ENCODE measurements at regions not wholly inside any gene's neighbourhood (a gene's known extent, or its start where the extent isn't known, plus 50 kb on each side); places are given as distances from the start of the nearest gene placed in this dataset.

DNA sequence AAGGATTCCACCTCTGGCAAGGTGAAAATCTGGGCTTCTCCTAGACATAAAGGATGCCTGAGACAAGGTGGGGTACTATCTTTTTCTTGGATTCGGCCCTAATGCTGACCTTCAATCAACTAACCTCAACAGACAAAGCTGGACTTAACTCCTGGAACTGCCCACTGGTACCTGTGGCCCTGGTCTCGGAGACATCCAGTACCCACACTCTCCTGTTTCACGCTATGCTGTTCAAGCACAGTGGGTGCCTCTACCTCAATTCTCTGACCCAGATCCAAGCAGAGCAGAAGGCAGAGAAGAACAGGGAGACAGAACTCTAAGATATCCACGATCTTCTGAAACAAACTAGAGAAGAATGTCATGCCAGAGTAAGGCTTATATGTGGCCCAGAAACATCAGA, 189.8 kb upstream of the FOXQ1 start:
- no peak for DNase-seq (ENCODE audit: low read depth)
- TF ChIP-seq, protein P1, sequence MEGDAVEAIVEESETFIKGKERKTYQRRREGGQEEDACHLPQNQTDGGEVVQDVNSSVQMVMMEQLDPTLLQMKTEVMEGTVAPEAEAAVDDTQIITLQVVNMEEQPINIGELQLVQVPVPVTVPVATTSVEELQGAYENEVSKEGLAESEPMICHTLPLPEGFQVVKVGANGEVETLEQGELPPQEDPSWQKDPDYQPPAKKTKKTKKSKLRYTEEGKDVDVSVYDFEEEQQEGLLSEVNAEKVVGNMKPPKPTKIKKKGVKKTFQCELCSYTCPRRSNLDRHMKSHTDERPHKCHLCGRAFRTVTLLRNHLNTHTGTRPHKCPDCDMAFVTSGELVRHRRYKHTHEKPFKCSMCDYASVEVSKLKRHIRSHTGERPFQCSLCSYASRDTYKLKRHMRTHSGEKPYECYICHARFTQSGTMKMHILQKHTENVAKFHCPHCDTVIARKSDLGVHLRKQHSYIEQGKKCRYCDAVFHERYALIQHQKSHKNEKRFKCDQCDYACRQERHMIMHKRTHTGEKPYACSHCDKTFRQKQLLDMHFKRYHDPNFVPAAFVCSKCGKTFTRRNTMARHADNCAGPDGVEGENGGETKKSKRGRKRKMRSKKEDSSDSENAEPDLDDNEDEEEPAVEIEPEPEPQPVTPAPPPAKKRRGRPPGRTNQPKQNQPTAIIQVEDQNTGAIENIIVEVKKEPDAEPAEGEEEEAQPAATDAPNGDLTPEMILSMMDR (conservative IDR thresholded peaks at IDR 0.05; ENCODE audit: low read length), result no peak
- H3K4me3 ChIP-seq (ENCODE audit: low read length), result no peak overlapping the region

DNA sequence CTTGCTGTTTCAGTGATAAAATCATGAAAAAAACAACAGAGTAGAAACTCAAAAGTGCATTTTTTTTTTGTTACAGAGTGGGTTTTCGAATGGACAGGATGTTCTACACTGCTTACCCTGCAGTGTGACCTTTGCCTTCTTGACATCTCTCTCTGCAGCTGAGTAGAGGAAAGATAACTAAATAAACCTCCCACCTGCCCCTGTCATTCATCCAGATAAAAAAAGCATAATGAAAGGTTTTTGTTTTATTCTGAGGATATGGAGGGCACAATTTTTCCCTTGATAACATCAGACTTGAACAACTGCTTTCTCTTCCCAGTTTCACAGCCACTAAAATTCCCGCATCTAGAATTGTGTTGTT, 193.6 kb upstream of the FOXQ1 start:
- TF ChIP-seq, protein P1 (conservative IDR thresholded peaks at IDR 0.05; ENCODE audit: low read length), result no peak
- DNase-seq (ENCODE audit: low read depth), result no peak
- no peak overlapping the region for H3K4me3 ChIP-seq (ENCODE audit: low read length)

- no peak overlapping the region for H3K4me3 ChIP-seq (ENCODE audit: low read length)
- TF ChIP-seq, protein P1 (conservative IDR thresholded peaks at IDR 0.05; ENCODE audit: low read length), result no peak
Observed at GRCh38 chr6:1117530-1118286, 194.2 kb upstream of the FOXQ1 start.

DNA sequence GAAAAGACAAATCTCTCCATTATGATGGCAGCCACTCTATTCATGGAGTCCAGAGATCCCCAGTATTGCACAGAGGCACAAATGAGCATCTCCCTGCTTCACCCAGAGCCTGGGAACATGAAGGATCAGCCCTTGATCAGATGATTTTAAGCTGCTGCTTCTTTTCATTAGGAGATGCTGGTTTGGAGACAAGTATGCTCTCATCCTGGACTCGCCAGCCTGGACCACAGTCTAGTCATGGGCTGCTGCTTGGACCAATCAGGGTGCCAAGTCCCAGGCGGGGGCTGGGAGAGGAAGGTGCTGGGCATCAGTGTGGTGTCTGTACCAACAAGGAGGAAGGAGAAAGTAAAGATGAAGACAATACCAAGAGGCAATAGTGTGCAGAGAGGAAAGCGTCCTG, 195.7 kb upstream of the FOXQ1 start:
- DNase-seq (ENCODE audit: low read depth), result no peak
- TF ChIP-seq, protein P1 (conservative IDR thresholded peaks at IDR 0.05; ENCODE audit: low read length), result no peak
- H3K4me3 ChIP-seq (ENCODE audit: low read length), result no peak overlapping the region

More at GRCh38 chr6:1117530-1118286, 194.2 kb upstream of the FOXQ1 start:
- DNase-seq (ENCODE audit: low read depth), result no peak

DNA sequence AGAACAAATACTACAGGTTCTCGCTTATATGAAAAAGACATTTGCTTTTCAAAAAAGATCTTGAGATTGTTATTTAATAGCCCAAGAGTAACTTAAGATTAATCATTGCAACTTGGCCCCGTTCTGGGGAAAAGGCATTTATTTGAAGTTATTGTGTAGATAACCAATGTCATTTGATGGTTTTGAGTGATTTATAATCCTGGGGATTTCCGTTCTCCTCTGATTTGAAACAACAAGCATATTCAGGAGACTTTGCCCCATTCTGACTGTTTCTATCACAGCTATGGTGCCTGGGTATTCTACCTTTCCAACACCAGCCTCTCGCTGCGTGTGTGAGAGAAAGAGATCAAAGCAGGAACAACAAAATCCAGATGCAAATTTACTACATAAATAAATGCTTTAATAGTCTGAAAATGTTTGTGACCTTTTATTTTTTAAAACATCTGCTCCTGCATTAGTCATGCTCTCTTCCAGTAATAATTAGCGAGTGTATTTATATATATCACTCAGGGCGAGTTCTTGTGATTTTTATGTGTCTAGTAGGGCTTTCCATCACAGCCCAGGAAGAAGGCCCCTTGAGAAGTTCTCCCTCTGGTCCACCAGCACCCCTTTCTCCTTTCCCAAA, 197.9 kb upstream of the FOXQ1 start:
- TF ChIP-seq, protein P1 (conservative IDR thresholded peaks at IDR 0.05; ENCODE audit: low read length), result no peak
- H3K4me3 ChIP-seq (ENCODE audit: low read length), result no peak overlapping the region
- peak; percentile 22 for DNase-seq (ENCODE audit: low read depth)

DNA sequence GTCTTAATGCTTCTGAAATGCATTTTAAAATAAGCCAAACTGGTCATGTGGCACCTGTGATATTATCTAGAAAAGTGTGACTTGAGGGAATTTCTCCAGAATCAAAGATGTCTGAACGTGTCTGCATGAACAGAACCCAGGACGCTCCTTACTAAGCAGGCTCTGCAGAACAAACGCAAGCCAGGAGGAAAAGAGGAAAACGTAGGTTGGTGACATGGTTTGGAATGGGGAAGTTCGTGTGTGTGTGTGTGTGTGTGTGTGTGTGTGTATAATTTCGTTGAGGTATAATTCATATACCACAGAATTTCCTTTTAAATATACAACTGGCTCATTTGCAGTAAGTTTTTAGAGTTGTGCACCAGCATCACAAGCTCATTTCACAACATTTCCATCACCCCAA, 200.5 kb upstream of the FOXQ1 start:
- DNase-seq (ENCODE audit: low read depth), result no peak
- TF ChIP-seq, protein P1 (conservative IDR thresholded peaks at IDR 0.05; ENCODE audit: low read length), result no peak
- H3K4me3 ChIP-seq (ENCODE audit: low read length), result no peak overlapping the region

DNA sequence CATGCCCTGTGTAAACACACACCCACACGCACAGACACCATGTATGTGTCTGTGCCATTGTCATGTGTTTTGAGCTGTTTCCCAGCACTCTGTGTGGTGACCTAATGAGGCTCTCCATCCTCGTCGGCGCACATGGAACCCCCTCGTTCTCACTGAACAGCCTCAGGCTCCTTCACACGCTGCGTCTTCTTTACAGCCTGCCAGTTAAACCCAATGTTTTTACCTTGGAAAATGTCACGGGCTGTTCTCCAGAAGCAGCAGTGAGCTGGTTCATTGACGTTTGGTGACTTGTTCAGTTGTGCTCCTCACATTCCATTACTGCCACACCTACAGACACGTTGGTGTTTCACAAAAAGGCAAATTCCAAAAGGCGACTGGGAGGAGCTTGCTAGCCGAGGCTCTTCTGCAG, 201.0 kb upstream of the FOXQ1 start:
- no peak for DNase-seq (ENCODE audit: low read depth)
- no peak overlapping the region for H3K4me3 ChIP-seq (ENCODE audit: low read length)
- TF ChIP-seq, protein P1 (conservative IDR thresholded peaks at IDR 0.05; ENCODE audit: low read length), result no peak
